Stimulated activated CD4-positive, alpha-beta T cell treated with anti-CD3 and anti-CD28 coated beads, TNF-alpha, amount 100 ng/mL, for 1 hour (primary cell): ENCODE measurements at regions not wholly inside any gene's neighbourhood (a gene's known extent, or its start where the extent isn't known, plus 50 kb on each side); places are given as distances from the start of the nearest gene placed in this dataset.
A peak's percentile ranks its signal among the peaks of the same experiment; 100 is the strongest.

Source experiments
- DNase-seq, 3 donors: peaks; one replicate each; pipeline ENCODE4 v3.0.0-alpha.2; 2020; ENCODE audit warnings: low read depth in 3 of 3, low spot score in 1 of 3

DNA sequence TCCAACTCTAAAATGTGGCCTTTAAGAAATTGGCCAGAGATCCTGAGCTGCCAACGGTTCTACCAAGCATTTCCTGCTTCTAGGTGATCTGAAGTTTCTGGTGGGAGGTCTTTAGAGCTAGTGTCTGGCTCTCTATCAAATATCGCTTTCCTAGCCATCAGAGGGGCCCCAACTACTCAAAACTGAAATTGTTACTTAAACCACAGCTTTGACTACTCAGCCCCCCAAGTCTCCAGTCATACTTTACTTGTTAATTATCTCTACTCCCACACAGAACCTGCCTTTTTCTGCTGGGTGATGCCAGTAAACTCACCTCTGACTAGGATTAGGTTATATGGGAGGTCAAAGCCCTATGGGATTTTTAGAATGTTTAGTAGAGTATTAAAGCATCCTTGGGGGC lies 95.1 kb downstream of the FASLG start:
- no peak for DNase-seq

DNA sequence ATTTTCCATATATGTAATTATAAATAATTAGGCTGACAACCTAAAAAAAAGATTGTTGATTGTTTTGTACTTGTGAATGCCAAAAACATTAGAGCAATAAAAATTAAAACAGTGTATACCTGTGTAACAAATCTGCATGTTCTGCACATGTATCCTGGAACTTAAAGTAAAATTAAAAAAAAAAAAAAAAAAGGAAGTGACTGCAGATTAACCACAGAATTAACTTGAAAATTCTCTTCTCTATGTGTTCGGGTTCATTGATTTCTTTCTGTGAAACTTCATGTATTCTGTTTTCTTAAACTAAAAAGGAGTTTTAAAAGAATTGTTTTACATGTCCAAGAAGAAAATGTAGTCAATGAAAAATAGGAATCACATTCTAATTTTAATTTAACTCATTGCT lies 95.7 kb downstream of the FASLG start:
- DNase-seq = no peak

DNA sequence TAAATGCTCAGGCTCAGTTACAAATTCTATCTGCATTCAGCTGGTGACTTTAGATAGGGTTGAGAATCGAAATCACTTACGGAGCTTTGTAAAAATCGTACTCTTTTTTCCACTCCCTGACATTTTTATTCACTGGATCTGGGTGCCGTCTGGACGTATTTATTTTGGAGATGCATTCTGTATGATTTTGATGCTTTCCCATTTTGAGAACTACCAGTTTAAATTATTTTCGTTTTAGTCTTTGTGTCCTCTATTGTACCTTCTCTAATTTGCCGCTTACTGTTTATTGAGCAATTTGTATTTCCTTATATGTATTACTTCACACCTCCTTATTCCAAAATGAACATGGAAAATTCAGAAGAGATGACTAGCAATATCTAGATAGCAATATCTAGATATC lies 96.2 kb downstream of the FASLG start:
- DNase-seq = no peak

GRCh38 chr1:172756024-172756423 lies 97.1 kb downstream of the FASLG start:
- no peak for DNase-seq

DNA sequence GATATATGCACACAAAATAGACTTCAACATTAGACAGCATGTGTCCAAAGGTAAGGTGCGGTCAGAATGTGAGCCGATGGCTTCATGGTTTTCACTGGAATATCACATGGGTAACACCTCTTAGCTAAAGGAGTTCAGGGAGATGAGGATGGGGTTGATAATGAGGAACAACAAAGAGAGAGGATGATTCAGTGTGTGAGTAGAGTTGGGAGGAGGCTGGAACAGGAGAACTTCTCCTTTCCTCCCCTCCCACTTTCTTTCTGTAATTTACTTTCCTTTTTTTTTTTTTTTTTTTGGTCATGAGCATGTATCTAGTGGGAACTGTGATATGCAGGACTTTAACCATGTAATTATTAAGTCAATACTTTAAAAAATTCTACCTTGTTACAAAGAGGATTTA lies 99.4 kb downstream of the FASLG start:
- no peak for DNase-seq

DNA sequence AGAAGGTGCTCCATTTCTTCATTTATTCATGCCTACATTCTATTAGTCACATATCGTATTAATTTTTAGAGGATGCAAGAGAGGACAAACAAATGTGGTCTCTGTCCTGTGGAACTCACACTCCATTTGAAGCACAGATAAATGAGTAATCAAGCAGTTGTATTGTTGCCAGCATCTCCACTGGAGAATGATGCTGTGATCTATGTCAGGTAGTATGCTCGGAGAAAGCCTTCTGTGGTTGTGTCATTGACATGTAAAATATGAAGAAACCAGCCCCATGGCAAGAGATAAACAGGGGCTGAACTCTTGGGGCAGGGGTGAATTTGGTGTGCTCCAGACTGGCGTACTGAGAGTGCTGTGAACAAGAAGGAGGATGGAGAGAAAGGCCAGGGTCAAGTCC lies 101.2 kb downstream of the FASLG start:
- DNase-seq = no peak

GRCh38 chr1:172761581-172762486 lies 102.9 kb downstream of the FASLG start:
- DNase-seq = no peak

GRCh38 chr1:172763057-172763456 lies 104.2 kb downstream of the FASLG start:
- DNase-seq = no peak

GRCh38 chr1:172764378-172764777 lies 105.5 kb downstream of the FASLG start:
- DNase-seq = peak in 1 of 3 donors; percentile 9

- no peak for DNase-seq
These were observed 107.6 kb downstream of the FASLG start for GRCh38 chr1:172766462-172766861.

DNA sequence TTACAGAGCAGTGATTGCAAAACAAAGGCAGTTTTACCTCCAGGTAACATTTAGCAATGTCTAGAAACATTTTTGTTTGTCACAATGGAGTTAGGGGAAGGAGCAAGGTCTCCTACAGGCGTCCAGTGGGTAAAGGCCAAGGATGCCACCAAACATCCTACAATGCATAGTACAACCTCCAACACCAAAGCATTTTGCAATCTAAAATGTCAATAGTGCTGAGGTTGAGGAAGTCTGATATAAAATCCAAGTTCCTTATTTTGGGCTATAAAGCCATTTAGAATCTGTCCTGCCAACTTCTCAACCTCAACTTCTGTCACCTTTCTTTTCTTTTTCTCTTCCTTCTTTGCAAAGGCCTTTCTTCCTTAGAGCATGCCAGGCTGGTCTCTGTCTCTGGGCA lies 111.2 kb downstream of the FASLG start:
- no peak for DNase-seq

- DNase-seq = no peak
These were observed 115.7 kb downstream of the FASLG start for GRCh38 chr1:172774561-172774960.

- no peak for DNase-seq
These were observed 116.7 kb downstream of the FASLG start for GRCh38 chr1:172775606-172776005.

DNA sequence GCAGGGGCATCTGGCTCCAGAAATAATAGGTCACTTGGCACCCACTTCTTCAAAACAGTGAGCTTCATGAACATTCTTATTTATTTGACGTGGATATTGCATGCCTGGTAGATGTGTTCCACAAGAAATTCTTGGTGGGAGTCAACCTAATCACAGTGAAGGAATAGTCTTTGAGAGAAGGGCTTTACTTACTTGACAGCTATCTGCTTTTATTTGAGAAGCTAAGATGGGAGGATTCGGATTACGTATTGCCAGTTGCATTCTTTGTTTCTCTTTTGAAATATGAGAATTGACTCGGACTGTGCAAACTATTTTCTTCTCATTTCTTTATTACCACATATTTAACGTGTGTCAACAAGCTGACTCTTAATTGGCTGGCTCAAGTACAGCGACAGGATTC lies 117.2 kb downstream of the FASLG start:
- DNase-seq = no peak

DNA sequence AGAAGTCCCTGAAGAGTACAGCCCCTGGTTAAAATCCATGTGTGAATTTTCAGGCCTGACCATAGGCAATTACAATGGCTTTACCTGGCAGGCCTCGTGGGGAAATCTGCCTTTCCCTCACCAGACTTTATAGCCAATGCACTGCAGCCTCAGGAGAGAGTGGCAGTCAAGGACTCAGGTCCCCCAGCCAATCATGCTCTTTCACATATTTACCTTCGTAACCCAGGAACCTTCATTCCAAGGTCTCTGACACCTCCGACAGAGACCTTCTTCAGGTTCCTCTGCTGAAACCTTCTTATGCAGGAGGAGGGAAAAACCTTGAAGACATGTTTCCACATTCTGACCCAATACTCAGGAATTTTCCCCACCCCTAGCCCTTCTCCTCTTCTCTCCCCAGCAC lies 118.9 kb downstream of the FASLG start:
- DNase-seq = no peak

- DNase-seq = no peak
These were observed 119.9 kb downstream of the FASLG start for GRCh38 chr1:172778456-172779455.

DNA sequence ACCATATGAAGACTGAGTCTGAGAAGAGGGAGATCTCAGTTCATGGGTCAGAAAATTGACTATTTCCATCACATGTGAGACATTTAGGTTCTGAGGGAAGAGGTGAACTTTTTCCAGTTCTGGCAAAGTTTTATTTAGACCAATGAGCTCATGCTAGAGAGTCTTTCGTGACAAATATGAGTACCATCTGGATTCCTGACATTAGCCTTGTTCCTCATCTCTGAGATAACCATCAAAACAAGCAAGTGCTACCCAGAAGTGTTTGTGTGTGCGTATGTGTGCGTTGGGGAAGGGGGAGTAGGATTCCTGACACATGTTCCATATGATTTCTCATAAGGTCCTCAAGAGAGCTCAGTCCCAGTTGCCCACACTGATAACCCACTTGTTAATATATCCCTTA lies 120.6 kb downstream of the FASLG start:
- DNase-seq = no peak

DNA sequence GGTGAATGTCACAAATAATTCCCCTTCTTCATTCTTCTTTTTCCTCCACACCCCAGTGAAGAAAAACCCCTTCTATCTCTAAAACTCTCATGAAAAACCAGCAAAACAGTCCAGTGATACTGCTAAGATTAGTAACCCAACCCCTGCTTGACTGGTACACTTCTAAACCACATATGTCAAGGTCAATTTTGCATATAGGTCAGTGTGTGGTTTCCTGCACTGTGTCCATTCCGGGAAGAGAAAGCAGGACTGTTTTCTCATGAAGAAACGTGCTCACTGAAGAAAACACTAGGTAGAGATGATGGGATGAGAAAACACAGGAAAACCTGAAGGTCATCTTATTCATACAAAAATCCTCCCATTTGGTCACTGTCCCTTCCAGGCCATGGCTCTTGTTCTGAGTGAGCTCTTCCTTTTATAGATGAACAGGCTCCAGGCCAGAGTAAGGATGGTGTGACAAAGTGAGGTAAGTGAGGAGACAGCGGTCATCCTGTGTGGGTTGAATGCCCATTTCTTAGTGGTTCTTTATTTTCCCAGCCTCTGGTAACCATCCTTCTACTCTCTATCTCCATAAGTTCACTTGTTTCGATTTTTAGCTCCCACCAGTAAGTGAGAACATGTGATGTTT lies 122.7 kb downstream of the FASLG start:
- DNase-seq = no peak

- DNase-seq = no peak
These were observed 130.9 kb downstream of the FASLG start for GRCh38 chr1:172789840-172790239.

GRCh38 chr1:172790245-172790644 lies 131.3 kb downstream of the FASLG start:
- no peak for DNase-seq

- DNase-seq = no peak
These were observed 134.9 kb downstream of the FASLG start for GRCh38 chr1:172793823-172794222.
